Nephron (organoid): ENCODE measurements at regions not wholly inside any gene's neighbourhood (a gene's known extent, or its start where the extent isn't known, plus 50 kb on each side); places are given as distances from the start of the nearest gene placed in this dataset.
A peak's percentile ranks its signal among the peaks of the same experiment; 100 is the strongest.

Experiments
- H3K27ac Mint-ChIP-seq, 3 experiments: 2 replicates each; pipeline ENCODE4 v1.8.0; 2020; ENCODE audit warnings: mixed read lengths in 3 of 3, mild to moderate bottlenecking in 2 of 3, moderate library complexity in 1 of 3
- H3K27me3 Mint-ChIP-seq: 2 replicates; pipeline ENCODE4 v1.8.0; 2021; ENCODE audit warnings: low read depth, mild to moderate bottlenecking, moderate library complexity, mixed read lengths
- H3K36me3 Mint-ChIP-seq: 2 replicates; pipeline ENCODE4 v1.8.0; 2020; ENCODE audit warnings: low read depth, mixed read lengths
- H3K4me1 Mint-ChIP-seq: 2 replicates; pipeline ENCODE4 v1.8.0; 2020; ENCODE audit warnings: mixed read lengths
- H3K4me3 Mint-ChIP-seq, 3 experiments: 2 replicates each; pipeline ENCODE4 v1.8.0; 2020; ENCODE audit warnings: mild to moderate bottlenecking in 3 of 3, mixed read lengths in 3 of 3, moderate library complexity in 2 of 3
- H3K9me3 Mint-ChIP-seq: 2 replicates; pipeline ENCODE4 v1.8.0; 2020; ENCODE audit warnings: mixed read lengths
- CTCF ChIP-seq, 3 experiments: fragments of 200-600 bp; sonication (generic); IDR thresholded peaks; one replicate each; pipeline ENCODE4 v1.5.0; 2021; ENCODE audit warnings: antibody characterized with exemption in 3 of 3; ENCODE audit not compliant: unreplicated experiment in 3 of 3

- Mint-ChIP-seq H3K9me3 (no peaks in the 10 kb centered on the region), H3K36me3 (no peaks in the 10 kb centered on the region), H3K4me1 (peaks cover 43% of the 10 kb centered on the region), H3K4me3 (no peak overlapping the region), H3K27me3 (peaks cover 22% of the 10 kb centered on the region), H3K27ac (no peak overlapping the region)
- no peak for TF ChIP-seq CTCF (IDR thresholded peaks at IDR 0.05; ENCODE audit: unreplicated experiment in 3 of 3)
Measured at GRCh38 chr6:41452763-41453162, 93.4 kb upstream of the FOXP4 start.

- TF ChIP-seq CTCF (IDR thresholded peaks at IDR 0.05; ENCODE audit: unreplicated experiment in 3 of 3), result no peak
- no peak overlapping the region for H3K27ac Mint-ChIP-seq
- H3K36me3 Mint-ChIP-seq, result no peaks in the 10 kb centered on the region
- H3K4me3 Mint-ChIP-seq, result no peak overlapping the region
- H3K9me3 Mint-ChIP-seq, result no peaks in the 10 kb centered on the region
- H3K4me1 Mint-ChIP-seq, result peaks cover 43% of the 10 kb centered on the region
- H3K27me3 Mint-ChIP-seq, result peaks cover 19% of the 10 kb centered on the region
Measured at GRCh38 chr6:41453244-41453643, 92.9 kb upstream of the FOXP4 start.

GRCh38 chr6:41454189-41454789 lies 91.9 kb upstream of the FOXP4 start:
- Mint-ChIP-seq H3K27ac (no peak overlapping the region), H3K36me3 (no peaks in the 10 kb centered on the region), H3K4me1 (peaks cover 39% of the 10 kb centered on the region), H3K27me3 (peaks cover 23% of the 10 kb centered on the region), H3K4me3 (no peak overlapping the region), H3K9me3 (no peaks in the 10 kb centered on the region)
- no peak for TF ChIP-seq CTCF (IDR thresholded peaks at IDR 0.05; ENCODE audit: unreplicated experiment in 3 of 3)

- Mint-ChIP-seq H3K36me3 (no peaks in the 10 kb centered on the region), H3K4me3 (no peak overlapping the region), H3K27ac (no peak overlapping the region), H3K4me1 (peaks cover 28% of the 10 kb centered on the region), H3K27me3 (peaks cover 32% of the 10 kb centered on the region), H3K9me3 (no peaks in the 10 kb centered on the region)
- no peak for TF ChIP-seq CTCF (IDR thresholded peaks at IDR 0.05; ENCODE audit: unreplicated experiment in 3 of 3)
Measured at GRCh38 chr6:41455410-41455809, 90.8 kb upstream of the FOXP4 start.

- Mint-ChIP-seq H3K9me3 (no peaks in the 10 kb centered on the region), H3K36me3 (no peaks in the 10 kb centered on the region), H3K4me1 (peaks cover 23% of the 10 kb centered on the region), H3K27ac (peak overlapping the region in 1 of 3 experiments; percentile 42), H3K27me3 (peaks cover 32% of the 10 kb centered on the region), H3K4me3 (no peak overlapping the region)
- no peak for TF ChIP-seq CTCF (IDR thresholded peaks at IDR 0.05; ENCODE audit: unreplicated experiment in 3 of 3)
Measured at GRCh38 chr6:41455818-41456217, 90.4 kb upstream of the FOXP4 start.

- TF ChIP-seq CTCF (IDR thresholded peaks at IDR 0.05; ENCODE audit: unreplicated experiment in 3 of 3), result no peak
- no peak overlapping the region for H3K4me3 Mint-ChIP-seq
- peaks cover 9% of the 10 kb centered on the region for H3K4me1 Mint-ChIP-seq
- H3K27ac Mint-ChIP-seq, result no peak overlapping the region
- no peaks in the 10 kb centered on the region for H3K9me3 Mint-ChIP-seq
- H3K27me3 Mint-ChIP-seq, result peaks cover 45% of the 10 kb centered on the region
- no peaks in the 10 kb centered on the region for H3K36me3 Mint-ChIP-seq
Measured at GRCh38 chr6:41457303-41457670, 88.9 kb upstream of the FOXP4 start.
